Left colon (tissue), 2 donors: ENCODE measurements at regions not wholly inside any gene's neighbourhood (a gene's known extent, or its start where the extent isn't known, plus 50 kb on each side); places are given as distances from the start of the nearest gene placed in this dataset.
A peak's percentile ranks its signal among the peaks of the same experiment; 100 is the strongest.

Source experiments
- ATAC-seq: fragments of 200-7000 bp; cut with Tn5 transposase; one replicate; pipeline ENCODE4 v1.9.1; 2020; ENCODE audit warnings: mild to moderate bottlenecking, moderate library complexity
- DNase-seq, 2 donors: peaks; one replicate each; pipeline ENCODE4 v3.0.0-alpha.2; 2020
- intact Hi-C, 2 donors: fragments of 100-400 bp; cut with DNase I in 1 of 2; cut with micrococcal nuclease in 1 of 2; formaldehyde crosslinking; loops; one replicate each; pipeline versions ENCODE4 v1.11.2 to v1.14.0; 2022; cut with DNase I, micrococcal nuclease
- donor health status: DM: no; HTN: no; CAD: no.
- donor health status: DM: yes; HTN: yes; CAD: no.

DNA sequence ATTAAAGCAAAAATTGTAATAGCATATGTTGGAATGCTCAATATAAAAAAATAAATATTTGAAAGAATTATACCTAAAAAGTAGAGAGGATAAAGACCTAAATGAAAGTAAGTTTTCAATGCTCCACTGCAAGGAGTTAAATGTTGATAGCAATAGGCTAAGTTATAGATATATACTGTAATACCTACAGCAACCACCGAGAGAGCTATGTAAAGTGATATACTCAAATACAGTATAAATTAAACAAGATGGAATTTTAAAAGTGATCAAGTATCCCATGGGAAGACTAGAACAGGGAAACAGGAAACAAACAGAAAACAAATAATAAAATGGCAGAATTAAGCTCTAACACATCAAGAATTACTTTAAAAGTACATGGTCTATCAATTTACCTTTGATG is 73.9 kb downstream of the CASP3 start:
- DNase-seq (no peak), ATAC-seq (no peak)
- intact Hi-C loops: no loop called here

DNA sequence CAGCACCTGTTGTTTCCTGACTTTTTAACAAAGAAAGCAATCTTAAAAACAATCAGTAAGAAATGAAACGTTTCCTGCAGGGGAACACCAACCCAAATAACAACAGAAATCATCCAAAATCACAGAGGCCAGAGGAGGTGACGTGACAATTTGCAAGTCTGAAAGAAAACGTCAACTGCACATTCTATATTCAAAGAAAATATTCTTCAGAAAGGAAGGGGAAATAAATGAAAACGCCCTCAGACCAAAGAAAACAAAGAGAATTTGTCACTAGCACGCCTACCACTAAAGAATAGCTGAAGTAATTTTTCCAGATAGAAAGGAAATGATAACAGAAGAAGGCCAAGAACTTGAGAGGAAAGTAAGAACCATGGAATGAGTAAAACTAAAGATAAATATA is 74.4 kb downstream of the CASP3 start:
- DNase-seq (no peak), ATAC-seq (no peak)
- intact Hi-C loops: no loop called here

DNA sequence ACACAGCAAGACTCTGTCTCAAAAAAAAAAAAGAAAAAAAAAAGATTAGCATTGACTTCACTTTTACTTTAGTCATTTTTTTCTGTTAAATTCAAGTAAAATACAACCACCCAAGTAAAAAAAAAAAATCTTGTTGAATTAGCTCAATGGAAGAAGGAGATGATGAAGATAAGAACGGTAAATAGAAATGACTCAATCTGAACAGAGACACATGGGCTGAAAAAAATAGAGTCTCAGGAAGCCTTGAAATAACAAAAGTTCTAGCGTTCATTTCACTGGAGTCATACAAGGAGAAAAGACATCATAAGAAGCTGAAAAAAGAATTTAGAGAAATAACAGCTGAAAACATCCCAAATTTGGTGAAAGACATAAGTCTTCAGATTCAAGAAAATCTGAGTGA is 75.5 kb downstream of the CASP3 start:
- intact Hi-C loops: no loop called here
- DNase-seq (no peak), ATAC-seq (no peak)

DNA sequence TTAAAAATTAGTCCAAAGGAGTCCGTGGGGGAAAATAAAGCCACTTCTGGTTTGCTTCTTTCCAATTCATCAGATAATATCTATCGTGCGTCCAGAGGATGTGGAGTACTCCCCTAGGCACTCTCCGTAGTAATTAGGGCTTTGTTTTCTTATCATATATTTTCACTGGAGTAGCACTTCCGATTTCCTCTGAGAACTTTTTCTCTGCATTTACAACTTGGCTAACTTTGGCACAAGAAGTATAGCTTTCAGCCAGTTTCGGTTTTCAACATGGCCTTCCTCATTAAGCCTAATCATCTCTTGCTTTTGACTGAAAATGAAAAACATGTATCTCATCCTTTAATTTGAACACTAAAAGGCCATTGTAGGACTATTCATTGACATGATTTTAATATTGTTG is 80.5 kb downstream of the CASP3 start:
- ATAC-seq: no peak
- DNase-seq: no peak
- intact Hi-C loops: no loop called here

DNA sequence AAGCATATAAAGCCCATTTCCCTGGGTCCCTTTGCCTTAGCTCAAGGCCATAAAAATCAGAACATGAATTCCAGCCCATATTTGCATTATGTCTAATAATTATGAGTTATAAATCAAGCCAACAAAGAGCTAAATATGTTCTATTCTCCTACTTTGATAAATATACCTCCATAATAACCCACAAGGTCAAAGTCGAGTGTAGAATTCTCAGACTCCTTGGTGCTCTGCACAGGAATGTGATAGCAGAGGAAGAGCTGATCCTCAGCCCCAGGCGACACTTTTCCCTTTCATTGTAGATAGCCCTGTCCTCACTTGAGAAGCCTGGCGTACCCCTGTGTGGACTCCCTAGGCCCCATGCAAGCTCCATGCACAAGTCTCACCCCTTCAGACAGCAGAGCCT is 85.6 kb downstream of the CASP3 start:
- ATAC-seq (no peak), DNase-seq (no peak)
- intact Hi-C loops: no loop called here

DNA sequence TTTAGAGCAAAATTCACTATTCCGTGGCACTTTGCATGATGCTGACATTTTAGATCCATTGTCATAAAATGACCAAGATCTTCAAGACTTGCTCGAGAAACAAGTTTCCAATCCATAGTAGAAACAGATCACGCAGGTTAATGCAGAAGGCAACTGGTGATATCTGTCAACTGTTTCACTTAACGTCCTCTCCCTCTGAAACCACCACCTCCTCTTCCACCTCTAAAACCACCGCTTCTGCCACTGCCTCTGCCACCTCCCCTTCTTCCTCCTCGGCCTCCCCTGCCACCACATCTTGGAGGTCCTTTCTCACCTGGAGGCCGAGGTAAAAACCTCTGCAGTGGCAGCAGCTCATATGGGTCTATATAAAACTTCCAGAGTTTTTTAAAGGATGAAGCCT is 84.6 kb upstream of the IRF2 start:
- intact Hi-C loops: no loop called here

DNA sequence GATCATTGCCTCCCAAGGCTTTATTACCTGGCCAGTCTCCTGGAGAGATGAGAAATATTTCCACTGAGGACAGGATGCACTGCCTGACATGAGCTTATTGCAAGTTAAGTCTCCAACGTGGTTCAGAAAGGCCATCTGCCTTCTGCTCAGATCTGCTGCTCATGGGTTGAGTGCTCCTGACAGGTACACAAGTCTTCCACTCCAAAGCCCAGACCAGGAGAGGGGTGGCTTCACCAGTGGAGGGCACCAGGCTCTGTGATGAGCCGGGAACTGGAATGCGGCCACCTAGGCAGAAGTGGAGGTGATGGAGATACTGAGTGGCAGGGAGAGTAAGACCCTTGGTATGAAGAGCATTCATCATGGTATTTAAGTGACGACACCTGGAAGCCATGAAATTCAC is 79.5 kb upstream of the IRF2 start:
- intact Hi-C loops: no loop called here
- DNase-seq: no peak
- no peak for ATAC-seq

More for the DNA sequence above, 84.6 kb upstream of the IRF2 start:
- no peak for DNase-seq
- no peak for ATAC-seq

DNA sequence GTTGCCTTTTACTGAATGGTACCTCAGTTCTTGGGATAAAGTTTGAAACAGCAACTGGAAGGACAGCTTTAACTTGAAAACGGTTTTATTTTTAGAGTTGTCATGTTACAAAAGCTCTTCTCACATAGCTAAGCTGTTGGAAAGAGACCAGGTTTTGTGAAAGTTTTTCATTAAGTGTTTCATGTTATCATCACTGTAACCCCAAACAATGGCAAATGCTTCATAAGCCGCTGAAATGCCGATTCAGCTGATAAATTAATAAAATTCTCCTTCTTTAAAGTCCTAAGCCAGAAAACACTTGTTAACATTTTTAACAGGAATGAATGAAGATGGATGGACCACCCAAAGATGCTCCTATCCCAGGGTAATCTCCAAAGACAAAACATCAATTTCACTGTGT is 76.1 kb upstream of the IRF2 start:
- intact Hi-C loops: no loop called here
- no peak for ATAC-seq
- no peak for DNase-seq

DNA sequence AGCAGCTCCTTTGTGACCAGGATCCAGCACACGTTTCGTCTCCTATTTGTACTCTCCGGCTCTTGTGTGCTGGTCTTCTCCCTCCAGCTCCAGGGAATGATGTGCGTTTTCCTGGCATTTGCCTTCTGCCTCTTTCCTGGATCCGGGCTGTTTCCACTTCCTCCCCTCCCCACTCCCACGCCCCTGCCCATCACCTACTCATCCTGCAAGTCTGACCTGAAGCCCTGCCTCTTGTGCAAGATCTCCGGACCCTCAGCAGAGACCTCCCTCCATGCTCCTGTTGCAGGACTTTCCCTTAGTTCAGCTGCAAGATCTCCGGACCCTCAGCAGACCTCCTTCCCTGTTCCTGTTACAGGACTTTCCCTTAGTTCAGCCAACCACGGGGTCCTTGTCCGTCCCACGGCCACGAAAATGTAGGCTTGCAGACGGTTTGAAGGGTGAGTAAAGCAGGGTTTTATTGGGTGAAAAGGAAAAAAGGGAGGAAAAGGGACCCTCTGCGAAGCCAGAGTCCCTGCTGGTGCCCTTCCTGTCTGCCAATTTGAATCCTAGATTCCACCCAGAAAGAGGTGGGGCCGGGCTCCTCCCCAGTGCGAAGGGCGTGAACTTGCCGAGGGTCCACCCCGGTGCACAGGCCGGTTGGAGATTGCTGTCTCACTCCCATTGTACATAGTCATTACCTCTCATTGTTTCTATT is 74.4 kb upstream of the IRF2 start:
- peak; percentile 85 for ATAC-seq

DNA sequence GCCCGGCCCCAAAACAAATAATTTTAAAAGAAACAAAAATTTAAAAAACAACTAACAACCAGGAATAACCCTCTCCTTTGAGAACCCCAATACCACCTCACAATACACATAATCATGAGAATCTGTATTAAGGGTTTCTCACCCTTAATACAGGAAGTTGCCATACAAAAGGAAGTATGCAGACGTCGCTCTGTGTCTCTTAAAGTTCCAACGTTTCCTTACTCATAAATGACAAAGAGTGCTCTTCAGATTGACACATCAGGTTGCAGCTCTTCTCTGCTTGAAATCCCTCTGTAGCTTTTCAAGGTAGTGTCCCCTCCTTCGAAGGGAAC is 73.9 kb upstream of the IRF2 start:
- no peak for DNase-seq
- peak; percentile 35 for ATAC-seq
- intact Hi-C loops: no loop called here

More for the DNA sequence above, 74.4 kb upstream of the IRF2 start:
- intact Hi-C loops: no loop called here
- DNase-seq: peak; percentile 85 to 89

DNA sequence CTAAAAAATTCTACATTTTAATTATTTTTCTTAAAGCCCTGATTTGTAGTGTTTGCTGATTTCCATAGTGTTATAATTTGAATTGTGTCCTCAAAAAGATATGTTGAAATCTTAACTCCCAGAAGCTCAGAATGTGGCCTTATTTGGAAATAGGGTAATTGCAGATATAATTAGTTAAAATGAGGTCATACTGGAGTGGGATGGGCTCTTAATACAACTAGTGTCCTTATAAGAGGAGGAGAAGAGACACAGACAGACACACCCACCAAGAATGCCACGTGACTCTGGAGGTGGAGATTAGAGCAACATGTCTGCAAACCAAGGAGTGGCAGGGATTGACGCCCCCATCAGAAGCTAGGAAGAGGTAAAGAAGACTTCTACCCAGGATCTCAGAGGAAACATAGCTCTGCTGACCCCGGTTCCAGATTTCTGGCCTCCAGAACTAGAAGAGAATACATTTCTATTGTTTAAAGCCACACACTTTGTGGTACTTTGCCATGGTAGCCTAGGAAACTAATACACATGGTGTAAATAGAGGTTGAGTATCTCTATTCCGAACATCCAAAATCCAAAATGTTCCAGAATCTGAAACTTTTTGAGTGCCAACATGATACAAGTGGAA is 70.5 kb upstream of the IRF2 start:
- no peak for DNase-seq
- intact Hi-C loops: no loop called here

DNA sequence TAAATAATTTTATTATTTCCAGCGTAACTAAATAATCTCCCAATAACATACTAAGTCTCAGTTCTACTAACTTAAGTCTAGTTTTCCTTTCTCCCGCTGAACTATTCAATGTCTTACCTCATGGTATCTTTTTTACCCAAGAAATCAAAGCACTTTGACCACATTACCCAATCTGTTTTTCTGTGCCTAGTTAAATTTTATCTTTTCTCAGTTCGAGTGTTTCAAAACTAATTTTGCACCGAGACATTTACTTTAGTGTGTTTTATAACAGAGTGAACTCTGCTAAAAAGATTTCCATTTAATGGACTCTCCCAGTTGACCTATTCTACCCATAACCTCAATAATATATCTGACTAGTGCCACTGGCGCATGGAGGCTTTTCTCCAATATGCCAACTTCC is 67.6 kb upstream of the IRF2 start:
- no peak for DNase-seq
- ATAC-seq: no peak
- intact Hi-C loops: no loop called here

More for the DNA sequence above, 70.5 kb upstream of the IRF2 start:
- ATAC-seq: no peak

DNA sequence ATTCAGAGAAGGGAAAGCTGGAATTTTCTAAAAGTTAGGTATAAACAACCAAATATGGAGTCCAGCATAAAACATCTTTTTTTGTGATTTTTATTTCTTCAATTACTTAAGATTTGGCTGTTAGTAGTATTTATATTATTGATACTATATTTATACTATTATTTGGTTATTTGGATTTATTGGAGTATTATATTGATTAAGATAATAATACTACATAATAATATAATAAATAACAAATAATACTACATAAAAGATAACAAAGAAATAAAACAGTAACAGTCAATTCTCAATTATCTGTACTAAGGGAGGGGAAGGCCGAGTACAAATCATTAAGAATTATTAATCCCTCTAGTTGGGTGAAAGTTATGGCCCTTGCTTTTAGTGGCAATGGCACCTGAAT is 66.0 kb upstream of the IRF2 start:
- ATAC-seq (no peak), DNase-seq (no peak)
- intact Hi-C loops: no loop called here

DNA sequence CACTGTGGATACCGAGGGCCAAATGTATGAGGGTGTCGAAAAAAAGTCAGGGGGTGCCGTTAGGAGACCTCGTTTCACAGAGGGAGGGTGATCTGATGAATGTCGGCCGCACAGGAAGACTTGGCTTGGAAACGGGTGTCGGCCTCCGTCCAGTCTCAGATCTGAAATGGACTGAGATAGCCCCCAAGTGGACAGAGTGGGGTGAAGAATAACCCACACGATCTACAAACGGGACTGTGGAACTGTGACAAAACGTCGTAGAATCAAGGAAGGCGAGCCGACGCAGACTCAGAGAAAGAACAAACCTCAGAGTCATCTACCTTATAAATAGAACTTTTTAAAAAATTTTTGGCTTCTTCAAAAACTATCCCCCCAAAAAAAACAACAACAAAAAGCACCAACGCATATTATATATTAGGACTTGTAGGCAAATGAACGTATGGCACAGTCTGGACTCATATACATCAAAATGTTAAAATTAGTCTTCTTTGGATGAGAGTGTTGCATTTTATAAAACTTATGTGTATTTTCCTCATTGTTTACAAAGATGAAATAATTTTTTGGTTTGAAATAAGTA is 63.8 kb upstream of the IRF2 start:
- DNase-seq: peak; percentile 85 to 88
- intact Hi-C loops: loop anchor here in 1 of 2 donors (5.0 to 10.0 kb wide), 3 partner anchors 153 to 276 kb away; no protein-coding TSS in a partner anchor
- peak; percentile 88 for ATAC-seq

DNA sequence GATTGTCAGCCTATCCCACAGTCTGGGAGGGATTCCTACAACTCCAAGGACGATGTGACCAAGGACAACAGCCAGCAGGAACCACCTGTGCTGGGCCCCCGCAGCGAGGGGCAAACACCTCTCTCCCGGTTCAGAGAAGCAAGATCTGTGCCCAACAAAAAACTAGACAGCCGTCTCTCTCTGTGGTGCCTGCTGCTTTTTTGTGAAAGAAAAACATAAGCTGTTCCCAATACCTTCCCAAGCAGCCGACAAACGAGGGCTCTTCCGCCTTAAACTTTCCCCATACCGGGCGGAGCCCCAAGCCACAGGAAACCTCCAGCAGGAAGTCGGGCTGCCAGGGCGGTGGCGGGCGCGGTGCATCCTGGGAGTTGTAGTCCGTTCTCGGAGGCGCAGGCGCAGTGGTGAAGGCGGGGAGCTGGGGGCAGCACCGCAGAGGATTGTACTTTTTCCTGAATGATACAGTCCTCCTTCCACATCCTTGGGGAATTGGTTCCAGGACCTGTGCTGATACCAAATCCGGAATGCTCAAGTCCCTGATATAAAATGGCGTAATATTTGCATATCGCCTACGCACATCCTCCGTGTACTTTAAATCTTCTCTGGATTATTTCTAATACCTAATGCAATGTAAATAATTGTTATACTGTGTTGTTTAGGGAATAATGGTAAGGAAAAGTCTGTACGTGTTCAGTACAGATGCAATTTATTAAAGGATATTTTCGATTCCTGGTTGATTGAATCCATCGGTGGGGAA is 63.1 kb upstream of the IRF2 start:
- ATAC-seq (peak; percentile 94), DNase-seq (peak; percentile 96 to 97)
- intact Hi-C loops: loop anchor here in 1 of 2 donors (5.0 to 10.0 kb wide), 3 partner anchors 153 to 275 kb away; no protein-coding TSS in a partner anchor

DNA sequence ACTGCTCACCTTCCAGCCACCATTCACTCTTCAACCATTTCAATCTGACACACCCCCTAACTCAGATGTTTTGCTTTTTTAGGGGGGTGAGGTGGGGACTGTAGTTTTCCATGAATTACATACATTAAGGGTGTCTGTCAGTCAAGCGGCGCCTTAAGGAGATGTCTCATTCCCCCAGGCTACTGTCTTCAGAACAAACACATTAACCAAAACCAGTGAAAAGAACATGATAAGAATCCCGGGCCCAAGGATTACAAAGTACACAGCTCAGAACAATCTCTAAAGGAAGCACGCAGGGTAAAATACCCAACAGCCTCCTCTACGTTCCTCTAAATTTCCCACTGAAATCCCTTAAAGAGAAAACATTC is 62.5 kb upstream of the IRF2 start:
- ATAC-seq (no peak), DNase-seq (no peak)
- intact Hi-C loops: loop anchor here in 1 of 2 donors (5.0 to 10.0 kb wide), 3 partner anchors 152 to 275 kb away; no protein-coding TSS in a partner anchor

DNA sequence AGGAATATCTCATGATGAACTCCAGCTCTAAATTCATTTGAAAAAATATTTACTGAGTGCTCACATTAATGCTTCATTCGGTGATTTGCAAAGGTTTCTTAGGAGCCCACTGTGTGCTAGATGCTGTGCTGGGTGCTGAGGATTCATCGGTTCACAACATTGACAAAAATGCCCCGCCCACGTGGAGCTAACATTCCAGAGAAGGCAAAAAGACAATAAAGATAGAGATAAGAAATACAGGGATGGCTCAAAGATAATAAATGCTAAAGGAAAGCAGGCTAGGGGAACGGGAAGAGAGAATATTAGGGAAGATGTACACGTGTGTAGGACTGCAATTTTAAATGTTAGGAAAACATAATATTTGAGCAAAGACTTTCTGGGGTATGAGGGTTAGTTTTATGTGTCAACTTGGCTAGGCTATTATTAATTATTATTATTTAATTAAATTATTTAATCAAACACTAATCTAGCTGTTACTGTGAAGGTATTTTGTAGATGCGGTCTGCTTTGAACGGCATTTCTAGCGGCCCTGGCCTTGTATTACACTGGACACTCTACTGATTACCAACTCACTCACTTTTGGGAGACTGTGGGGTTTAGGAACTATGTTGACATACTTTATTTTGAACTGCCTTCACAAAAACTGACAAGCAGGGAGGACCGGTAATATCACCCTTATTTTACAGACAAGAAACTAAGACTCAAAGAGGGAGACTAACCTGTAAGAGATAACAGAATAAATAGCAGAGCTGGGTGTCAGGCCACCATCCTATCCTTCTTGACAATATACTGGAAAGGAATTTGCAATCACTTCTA is 61.9 kb upstream of the IRF2 start:
- intact Hi-C loops: loop anchor here in 1 of 2 donors (5.0 to 10.0 kb wide), 3 partner anchors 151 to 274 kb away; no protein-coding TSS in a partner anchor
- ATAC-seq: no peak
- DNase-seq: peak in 1 of 2 donors; percentile 45

DNA sequence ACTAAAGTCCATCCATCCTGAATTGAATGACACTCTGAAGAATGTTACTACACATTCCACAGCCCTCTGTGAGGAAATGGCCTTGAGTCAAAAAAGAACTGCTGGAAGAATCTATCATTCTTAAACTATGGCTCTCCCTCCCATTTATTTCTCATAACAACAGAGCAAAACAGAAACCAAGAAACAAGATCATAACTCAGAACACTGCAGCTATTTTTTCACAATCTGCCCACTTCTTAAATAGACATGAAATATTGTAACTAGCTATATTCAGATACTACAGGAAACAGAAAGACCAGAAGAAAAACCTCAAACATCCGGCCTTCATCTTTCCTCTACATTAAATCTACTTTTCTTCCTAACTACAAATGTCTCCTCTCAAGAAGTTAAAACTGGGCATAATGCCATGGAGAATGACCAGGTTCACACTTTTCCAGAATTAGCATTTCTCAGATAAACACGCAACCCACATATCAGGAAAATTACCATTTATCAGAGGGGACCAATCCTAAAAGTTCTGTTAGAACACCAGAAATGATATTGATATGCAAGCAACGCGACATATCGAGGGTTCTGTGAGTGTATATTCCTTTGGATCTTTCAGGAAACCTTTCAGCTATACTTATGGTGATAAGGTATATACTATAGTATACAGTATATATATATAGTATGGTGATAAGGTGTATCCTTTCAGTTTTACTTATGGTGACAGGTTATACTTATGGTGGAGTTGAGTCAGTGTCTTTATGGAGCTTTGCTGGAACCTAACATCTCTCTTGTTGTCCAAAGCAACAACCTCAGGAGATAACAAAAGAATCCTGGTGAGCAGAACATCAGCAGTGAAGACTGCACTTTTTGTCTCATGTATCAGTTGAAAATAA is 60.4 kb upstream of the IRF2 start:
- DNase-seq: no peak
- ATAC-seq: no peak
- intact Hi-C loops: loop anchor here in 1 of 2 donors (5.0 to 10.0 kb wide), 3 partner anchors 150 to 272 kb away; no protein-coding TSS in a partner anchor
